Uterus (tissue), 2 donors: ENCODE measurements at regions not wholly inside any gene's neighbourhood (a gene's known extent, or its start where the extent isn't known, plus 50 kb on each side); places are given as distances from the start of the nearest gene placed in this dataset.

Experiments used
- POLR2A ChIP-seq, 2 donors: fragments of 450-650 bp; IDR thresholded peaks; one replicate each; pipeline ENCODE4 v1.6.1; 2016; ENCODE audit warnings: antibody characterized with exemption in 2 of 2, mild to moderate bottlenecking in 1 of 2, moderate library complexity in 1 of 2
- TF ChIP-seq, protein P1 (sequence below), 4 experiments: fragments of 200-600 bp in 2 of 4; fragments of 450-650 bp in 2 of 4; sonication (generic) in 2 of 4; IDR thresholded peaks; one replicate each; pipeline ENCODE4 v1.5.1; 2016 to 2019; ENCODE audit warnings: antibody characterized with exemption in 4 of 4, mild to moderate bottlenecking in 2 of 4, moderate library complexity in 1 of 4

- TF ChIP-seq, protein P1, sequence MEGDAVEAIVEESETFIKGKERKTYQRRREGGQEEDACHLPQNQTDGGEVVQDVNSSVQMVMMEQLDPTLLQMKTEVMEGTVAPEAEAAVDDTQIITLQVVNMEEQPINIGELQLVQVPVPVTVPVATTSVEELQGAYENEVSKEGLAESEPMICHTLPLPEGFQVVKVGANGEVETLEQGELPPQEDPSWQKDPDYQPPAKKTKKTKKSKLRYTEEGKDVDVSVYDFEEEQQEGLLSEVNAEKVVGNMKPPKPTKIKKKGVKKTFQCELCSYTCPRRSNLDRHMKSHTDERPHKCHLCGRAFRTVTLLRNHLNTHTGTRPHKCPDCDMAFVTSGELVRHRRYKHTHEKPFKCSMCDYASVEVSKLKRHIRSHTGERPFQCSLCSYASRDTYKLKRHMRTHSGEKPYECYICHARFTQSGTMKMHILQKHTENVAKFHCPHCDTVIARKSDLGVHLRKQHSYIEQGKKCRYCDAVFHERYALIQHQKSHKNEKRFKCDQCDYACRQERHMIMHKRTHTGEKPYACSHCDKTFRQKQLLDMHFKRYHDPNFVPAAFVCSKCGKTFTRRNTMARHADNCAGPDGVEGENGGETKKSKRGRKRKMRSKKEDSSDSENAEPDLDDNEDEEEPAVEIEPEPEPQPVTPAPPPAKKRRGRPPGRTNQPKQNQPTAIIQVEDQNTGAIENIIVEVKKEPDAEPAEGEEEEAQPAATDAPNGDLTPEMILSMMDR (IDR thresholded peaks at IDR 0.05), result no peak
- TF ChIP-seq POLR2A (IDR thresholded peaks at IDR 0.05), result no peak
These were observed 619.3 kb downstream of the SI start for GRCh38 chr3:164458986-164459385.
